Ectodermal cell (in vitro differentiated cells): ENCODE measurements at regions not wholly inside any gene's neighbourhood (a gene's known extent, or its start where the extent isn't known, plus 50 kb on each side); places are given as distances from the start of the nearest gene placed in this dataset.

ENCODE experiments used
- H3K27ac ChIP-seq: 2 replicates; pipeline ENCODE4 v1.7.0; 2013; ENCODE audit warnings: mild to moderate bottlenecking, low read depth, low read length; ENCODE audit not compliant: insufficient read depth, poor library complexity, severe bottlenecking
- H3K27me3 ChIP-seq: 2 replicates; pipeline ENCODE4 v1.7.0; 2013; ENCODE audit warnings: mild to moderate bottlenecking, low read length; ENCODE audit not compliant: insufficient read depth, control insufficient read depth, poor library complexity, severe bottlenecking
- H3K36me3 ChIP-seq: one replicate; pipeline ENCODE4 v1.7.0; 2013; ENCODE audit warnings: low read length; ENCODE audit not compliant: control insufficient read depth, insufficient read depth
- H3K4me1 ChIP-seq: one replicate; pipeline ENCODE4 v1.7.0; 2013; ENCODE audit warnings: low read length; ENCODE audit not compliant: control insufficient read depth, insufficient read depth
- H3K4me3 ChIP-seq: 2 replicates; pipeline ENCODE4 v1.7.0; 2013; ENCODE audit warnings: low read depth, low read length, control low read depth; ENCODE audit not compliant: insufficient read depth
- H3K9me3 ChIP-seq: 2 replicates; pipeline ENCODE4 v1.7.0; 2013; ENCODE audit warnings: mild to moderate bottlenecking, low read length, moderate library complexity; ENCODE audit not compliant: control insufficient read depth
- WGBS, 2 experiments: methylation state at CpG; one replicate each; pipeline ENCODE4 v1.1.7; 2013; ENCODE audit warnings: missing lambda C conversion rate in 2 of 2; 5-methylcytosine and 5-hydroxymethylcytosine counted together

- WGBS, 2 experiments: 95% methylated on average over 1 of the region's 1 CpG
- Histone ChIP-seq H3K4me1 (no peaks in the 10 kb centered on the region), H3K27me3 (no peaks in the 10 kb centered on the region), H3K27ac (no peak overlapping the region), H3K9me3 (no peaks in the 10 kb centered on the region), H3K36me3 (no peaks in the 10 kb centered on the region), H3K4me3 (no peak overlapping the region)
Measured at GRCh38 chr3:168878655-168879054, 782.9 kb upstream of the GOLIM4 start.

DNA sequence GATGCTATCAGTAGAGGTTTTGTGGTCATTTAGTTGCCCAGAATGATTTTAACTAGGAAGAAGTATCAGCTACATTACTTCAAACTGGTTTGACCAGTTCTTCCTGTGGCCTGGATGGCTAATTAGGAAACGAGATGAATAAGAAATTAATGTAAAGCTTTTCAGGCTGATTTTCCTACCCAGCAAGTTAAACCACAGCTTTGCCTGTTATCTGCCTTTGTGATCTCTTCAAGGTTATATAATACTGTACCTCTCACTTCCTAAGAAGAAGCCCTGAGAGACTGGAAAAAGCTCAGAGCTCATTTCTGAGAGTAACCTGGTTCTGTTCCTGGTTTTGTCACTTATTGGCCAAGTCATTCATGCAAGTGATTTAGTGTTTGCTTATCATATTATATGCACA is 782.2 kb upstream of the GOLIM4 start:
- Histone ChIP-seq H3K27me3 (no peaks in the 10 kb centered on the region), H3K36me3 (no peaks in the 10 kb centered on the region), H3K4me3 (no peak overlapping the region), H3K27ac (no peak overlapping the region), H3K9me3 (no peaks in the 10 kb centered on the region), H3K4me1 (no peaks in the 10 kb centered on the region)
- 78 to 82% methylated on average over 1 of the region's 1 CpG for WGBS, 2 experiments

DNA sequence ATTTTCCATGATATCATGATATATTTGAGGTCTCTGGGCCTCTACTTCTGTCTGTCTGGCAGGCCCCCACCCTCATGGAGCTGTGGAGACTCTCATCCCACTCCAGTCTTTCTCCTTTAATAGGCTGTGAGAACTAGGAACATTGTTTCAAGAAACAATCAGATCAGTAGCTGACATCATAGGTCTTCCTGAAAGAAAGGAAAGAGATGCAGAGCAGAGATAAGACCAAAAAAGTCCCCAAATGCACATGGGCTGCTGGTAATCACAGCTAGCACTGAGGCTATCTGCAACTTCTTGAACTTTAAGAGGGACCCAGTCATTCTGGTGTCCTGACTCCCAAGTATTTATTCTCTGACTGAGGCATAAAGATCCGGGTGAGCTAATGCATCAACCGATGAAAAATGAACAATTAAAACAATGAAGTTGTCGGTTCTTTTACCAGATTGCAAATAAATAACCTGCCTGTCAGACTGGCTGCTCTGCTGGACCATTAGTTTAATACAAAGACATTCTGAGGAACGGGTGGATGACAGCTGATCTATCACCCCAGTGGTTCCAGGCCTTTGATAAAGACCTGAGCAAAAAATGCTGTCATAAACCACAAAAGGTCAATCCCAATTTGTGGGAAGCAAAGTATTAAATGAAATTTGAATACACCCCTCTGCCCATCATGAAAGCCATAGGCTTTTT is 780.8 kb upstream of the GOLIM4 start:
- Histone ChIP-seq H3K27ac (no peak overlapping the region), H3K9me3 (no peaks in the 10 kb centered on the region)

GRCh38 chr3:168872826-168873225 is 777.1 kb upstream of the GOLIM4 start:
- H3K4me3 ChIP-seq: no peak overlapping the region
- no peaks in the 10 kb centered on the region for H3K9me3 ChIP-seq
- no peaks in the 10 kb centered on the region for H3K36me3 ChIP-seq
- 83 to 90% methylated on average over 3 of the region's 3 CpGs for WGBS, 2 experiments
- no peaks in the 10 kb centered on the region for H3K27me3 ChIP-seq
- no peak overlapping the region for H3K27ac ChIP-seq
- no peaks in the 10 kb centered on the region for H3K4me1 ChIP-seq

More for the DNA sequence above, 780.8 kb upstream of the GOLIM4 start:
- H3K4me1 ChIP-seq: no peaks in the 10 kb centered on the region
- WGBS, 2 experiments: 87 to 88% methylated on average over 4 of the region's 4 CpGs
- H3K4me3 ChIP-seq: no peak overlapping the region
- H3K36me3 ChIP-seq: no peaks in the 10 kb centered on the region
- H3K27me3 ChIP-seq: no peaks in the 10 kb centered on the region

DNA sequence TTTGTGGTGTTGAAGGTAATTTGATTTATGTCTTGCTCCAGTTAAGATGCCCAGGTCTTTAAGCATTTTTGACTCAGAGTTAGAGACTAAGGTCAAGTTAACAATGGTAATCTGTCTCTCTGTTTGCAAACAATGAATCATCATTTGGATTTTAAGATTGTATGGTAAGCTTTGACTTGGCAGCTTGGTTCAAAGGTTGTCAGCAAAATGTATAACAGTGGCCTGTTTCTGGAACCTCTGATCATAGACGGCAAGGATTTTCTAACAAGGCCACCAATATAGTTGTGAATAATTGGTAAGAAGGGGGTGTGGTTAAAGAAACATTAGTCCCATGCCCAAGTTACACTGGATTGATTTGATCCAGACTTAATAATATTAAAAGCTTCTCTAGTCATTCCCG is 775.2 kb upstream of the GOLIM4 start:
- 92 to 97% methylated on average over 1 to 2 of the region's 2 CpGs for WGBS, 2 experiments
- no peaks in the 10 kb centered on the region for H3K36me3 ChIP-seq
- no peaks in the 10 kb centered on the region for H3K27me3 ChIP-seq
- H3K27ac ChIP-seq: no peak overlapping the region
- no peaks in the 10 kb centered on the region for H3K4me1 ChIP-seq
- no peaks in the 10 kb centered on the region for H3K9me3 ChIP-seq
- no peak overlapping the region for H3K4me3 ChIP-seq

- Histone ChIP-seq H3K27ac (no peak overlapping the region), H3K36me3 (no peaks in the 10 kb centered on the region), H3K4me3 (no peak overlapping the region), H3K27me3 (no peaks in the 10 kb centered on the region), H3K9me3 (no peaks in the 10 kb centered on the region), H3K4me1 (no peaks in the 10 kb centered on the region)
- no CpG with 5 or more reads among the region's 1 CpG for WGBS, 2 experiments
Measured at GRCh38 chr3:168865022-168865551, 769.4 kb upstream of the GOLIM4 start.

DNA sequence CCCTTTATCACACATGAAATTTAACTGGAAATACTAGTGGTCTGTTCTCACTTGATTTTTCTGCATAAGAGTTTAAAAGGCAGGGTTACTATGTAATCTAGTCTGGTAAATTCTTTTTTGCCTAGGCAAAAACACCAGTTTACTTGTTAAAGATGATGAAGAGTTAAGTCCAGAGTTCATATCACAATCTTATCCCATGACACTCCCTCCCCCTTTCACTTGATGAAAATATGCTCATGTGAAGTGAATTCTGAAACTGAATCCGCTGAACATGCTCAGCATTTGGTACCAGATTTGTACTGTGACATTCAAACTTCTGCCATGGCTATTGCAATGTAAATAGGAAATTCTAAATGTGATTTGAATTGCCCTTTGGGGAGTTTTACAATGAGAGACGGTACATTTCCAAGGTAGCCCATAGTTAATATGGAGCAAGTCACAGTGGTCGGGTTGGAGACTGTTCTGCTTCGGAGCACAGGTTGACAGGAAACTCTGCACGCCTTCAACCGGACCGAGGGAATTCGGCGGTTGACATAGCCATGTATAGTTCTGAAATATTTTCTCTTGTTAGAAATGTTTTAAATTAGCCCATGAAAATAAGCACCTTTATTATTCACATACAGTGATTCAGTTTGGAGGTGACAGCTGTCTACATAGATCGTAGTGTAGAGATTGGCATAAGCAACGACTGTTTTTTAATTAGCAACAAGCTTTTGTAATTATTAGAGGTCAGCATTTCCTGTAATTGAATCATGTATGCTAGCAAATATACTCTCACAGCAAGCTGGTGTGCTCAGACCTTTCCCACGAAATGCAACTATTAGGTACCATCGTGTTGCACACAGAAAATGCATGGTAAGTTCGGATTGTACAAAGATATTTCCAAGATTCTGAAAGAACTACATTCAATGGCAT is 768.6 kb upstream of the GOLIM4 start:
- H3K4me3 ChIP-seq: no peak overlapping the region
- no peak overlapping the region for H3K27ac ChIP-seq
- no peaks in the 10 kb centered on the region for H3K36me3 ChIP-seq
- no peaks in the 10 kb centered on the region for H3K9me3 ChIP-seq
- 83 to 86% methylated on average over 12 to 13 of the region's 14 CpGs for WGBS, 2 experiments
- no peaks in the 10 kb centered on the region for H3K27me3 ChIP-seq
- no peaks in the 10 kb centered on the region for H3K4me1 ChIP-seq

- Histone ChIP-seq H3K4me3 (no peak overlapping the region), H3K4me1 (no peaks in the 10 kb centered on the region), H3K9me3 (no peaks in the 10 kb centered on the region), H3K27ac (no peak overlapping the region), H3K27me3 (no peaks in the 10 kb centered on the region), H3K36me3 (no peaks in the 10 kb centered on the region)
- WGBS, 2 experiments: 84 to 88% methylated on average over 2 of the region's 2 CpGs
Measured at GRCh38 chr3:168863561-168863960, 767.8 kb upstream of the GOLIM4 start.

- 80 to 100% methylated on average over 1 of the region's 1 CpG for WGBS, 2 experiments
- Histone ChIP-seq H3K36me3 (no peaks in the 10 kb centered on the region), H3K27ac (no peak overlapping the region), H3K27me3 (no peaks in the 10 kb centered on the region), H3K4me3 (no peak overlapping the region), H3K9me3 (no peaks in the 10 kb centered on the region), H3K4me1 (no peaks in the 10 kb centered on the region)
Measured at GRCh38 chr3:168862466-168862865, 766.7 kb upstream of the GOLIM4 start.

DNA sequence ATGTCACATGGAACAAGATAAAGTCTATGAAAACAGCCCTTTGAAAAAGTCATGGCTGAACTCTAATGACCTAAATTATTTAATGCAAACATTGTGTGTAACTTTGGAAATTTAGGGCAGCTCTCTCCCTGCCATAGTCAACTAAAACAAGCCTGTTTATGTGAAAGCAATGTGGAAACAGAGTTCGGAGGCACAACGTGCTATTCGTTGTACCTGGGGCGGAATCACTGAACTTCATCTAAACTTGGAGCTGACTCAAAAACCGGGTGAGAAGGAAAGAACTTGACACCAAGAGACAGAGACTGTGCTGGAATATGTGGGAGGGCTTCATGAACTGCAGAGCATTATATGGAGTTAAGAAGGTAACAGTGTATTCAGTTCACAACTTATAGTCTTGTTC is 764.9 kb upstream of the GOLIM4 start:
- no peaks in the 10 kb centered on the region for H3K36me3 ChIP-seq

More for the DNA sequence above, 764.9 kb upstream of the GOLIM4 start:
- Histone ChIP-seq H3K27me3 (no peaks in the 10 kb centered on the region), H3K27ac (no peak overlapping the region), H3K4me1 (no peaks in the 10 kb centered on the region), H3K9me3 (no peaks in the 10 kb centered on the region), H3K4me3 (no peak overlapping the region)
- 93 to 97% methylated on average over 5 of the region's 5 CpGs for WGBS, 2 experiments
